ENCODE measurements at regions not wholly inside any gene's neighbourhood (a gene's known extent, or its start where the extent isn't known, plus 50 kb on each side); places are given as distances from the start of the nearest gene placed in this dataset.

DNA sequence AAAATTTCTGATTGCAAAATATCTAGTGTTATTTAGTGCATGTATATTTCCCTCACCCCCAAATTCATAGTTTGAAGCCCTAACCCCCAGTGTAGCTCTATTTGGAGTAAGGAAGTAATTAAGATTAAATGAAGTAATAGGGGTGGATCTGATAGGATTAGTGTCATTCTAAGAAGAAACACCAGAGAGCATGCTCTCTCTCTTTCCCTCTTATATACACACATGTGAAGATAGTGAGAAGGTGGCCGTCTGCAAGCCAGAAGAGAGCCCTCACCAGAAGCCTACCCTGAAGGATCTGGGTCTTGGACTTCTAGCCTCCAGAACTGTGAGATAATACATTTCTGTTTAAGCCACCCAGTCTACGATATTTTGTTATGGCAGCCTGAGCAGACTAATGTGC is 120.3 kb downstream of the TMEM30B start:
- no peak for TF ChIP-seq CTCF (IDR thresholded peaks at IDR 0.05)
- TF ChIP-seq POLR2AphosphoS5 (IDR thresholded peaks at IDR 0.05; ENCODE audit: insufficient read depth in 1 of 2, low read depth in 1 of 2): no peak
- TF ChIP-seq POLR2A (IDR thresholded peaks at IDR 0.05): no peak

Data from vagina (tissue), 2 donors.